ACHN (cell line): ENCODE measurements at regions not wholly inside any gene's neighbourhood (a gene's known extent, or its start where the extent isn't known, plus 50 kb on each side); places are given as distances from the start of the nearest gene placed in this dataset.
"Not testable (repeated sequence)": the region's sequence is repeated elsewhere in the genome, so short reads cannot be mapped to it uniquely, and the experiment has no call there.

ENCODE experiments used
- DNase-seq: peaks from one replicate; pipeline ENCODE4 v3.0.0-alpha.2; 2015
- in situ Hi-C: cut with HindIII; loops from 2 replicates; pipeline ENCODE4 v1.10.0; 2017; ENCODE audit warnings: low sequenced_read_pairs, low pct_ligation_motif_present, low pct_unique_long_range_greater_than_20kb

- DNase-seq, in situ Hi-C loops: not testable (repeated sequence)
Observed at GRCh38 chr3:75840160-75840559, 54.8 kb upstream of the ZNF717 start.

- in situ Hi-C loops, DNase-seq: not testable (repeated sequence)
Observed at GRCh38 chr3:75850301-75851008, 65.1 kb upstream of the ZNF717 start.

- no peak for DNase-seq
- in situ Hi-C loops: no loop called here
Observed at GRCh38 chr3:75863130-75863529, 77.8 kb upstream of the ZNF717 start.

GRCh38 chr3:75863878-75864277 lies 78.5 kb upstream of the ZNF717 start:
- in situ Hi-C loops: no loop called here
- DNase-seq: no peak

GRCh38 chr3:75883719-75884118 lies 98.4 kb upstream of the ZNF717 start:
- in situ Hi-C loops, DNase-seq: not testable (repeated sequence)

GRCh38 chr3:75886971-75887526 lies 101.7 kb upstream of the ZNF717 start:
- no peak for DNase-seq
- in situ Hi-C loops: no loop called here

GRCh38 chr3:75894234-75894633 lies 108.9 kb upstream of the ZNF717 start:
- in situ Hi-C loops: no loop called here
- DNase-seq: no peak

- no peak for DNase-seq
- in situ Hi-C loops: no loop called here
Observed at GRCh38 chr3:75896265-75896664, 110.9 kb upstream of the ZNF717 start.

GRCh38 chr3:75901446-75901845 lies 116.1 kb upstream of the ZNF717 start:
- in situ Hi-C loops, DNase-seq: not testable (repeated sequence)

- DNase-seq: no peak
Observed at GRCh38 chr3:75906555-75907112, 121.3 kb upstream of the ZNF717 start.

GRCh38 chr3:75913800-75914350 lies 128.5 kb upstream of the ZNF717 start:
- in situ Hi-C loops: no loop called here
- DNase-seq: no peak

More at GRCh38 chr3:75906555-75907112, 121.3 kb upstream of the ZNF717 start:
- in situ Hi-C loops: no loop called here

- in situ Hi-C loops, DNase-seq: not testable (repeated sequence)
Observed at GRCh38 chr3:75914741-75915140, 129.4 kb upstream of the ZNF717 start.

- no peak for DNase-seq
- in situ Hi-C loops: no loop called here
Observed at GRCh38 chr3:75938921-75939320, 153.6 kb upstream of the ZNF717 start.

- no peak for DNase-seq
- in situ Hi-C loops: no loop called here
Observed at GRCh38 chr3:75951941-75952340, 166.6 kb upstream of the ZNF717 start.

GRCh38 chr3:75960031-75960430 lies 174.7 kb upstream of the ZNF717 start:
- DNase-seq, in situ Hi-C loops: not testable (repeated sequence)

- DNase-seq: not testable (repeated sequence)
Observed at GRCh38 chr3:75962054-75962453, 176.7 kb upstream of the ZNF717 start.

GRCh38 chr3:75967071-75967470 lies 181.7 kb upstream of the ZNF717 start:
- no peak for DNase-seq
- in situ Hi-C loops: no loop called here

More at GRCh38 chr3:75962054-75962453, 176.7 kb upstream of the ZNF717 start:
- in situ Hi-C loops: not testable (repeated sequence)

- in situ Hi-C loops: no loop called here
- DNase-seq: no peak
Observed at GRCh38 chr3:75978686-75979085, 193.3 kb upstream of the ZNF717 start.

GRCh38 chr3:75981401-75981800 lies 196.1 kb upstream of the ZNF717 start:
- in situ Hi-C loops: no loop called here
- no peak for DNase-seq

GRCh38 chr3:75982151-75982550 lies 196.8 kb upstream of the ZNF717 start:
- in situ Hi-C loops: no loop called here
- no peak for DNase-seq
